H9 (cell line): ENCODE measurements at regions not wholly inside any gene's neighbourhood (a gene's known extent, or its start where the extent isn't known, plus 50 kb on each side); places are given as distances from the start of the nearest gene placed in this dataset.

Experiments used
- DNase-seq: peaks from one replicate; pipeline ENCODE4 v3.0.0-alpha.2; 2017
- H2AFZ ChIP-seq: one replicate; pipeline ENCODE4 v1.6.1; 2013; ENCODE audit warnings: mild to moderate bottlenecking, low read length, control low read depth, moderate library complexity
- H2AK5ac ChIP-seq: 2 replicates; pipeline ENCODE4 v1.6.1; 2013; ENCODE audit warnings: low read length, control low read depth, mixed read lengths; ENCODE audit not compliant: insufficient read length
- H2BK120ac ChIP-seq: one replicate; pipeline ENCODE4 v1.6.1; 2013; ENCODE audit warnings: low read depth, mild to moderate bottlenecking, low read length, control low read depth, inconsistent platforms; ENCODE audit not compliant: poor library complexity, severe bottlenecking
- H2BK12ac ChIP-seq: 2 replicates; pipeline ENCODE4 v1.6.1; 2013; ENCODE audit warnings: low read length, control low read depth, mixed read lengths, low read depth; ENCODE audit not compliant: insufficient read length
- H2BK15ac ChIP-seq: 2 replicates; pipeline ENCODE4 v1.6.1; 2013; ENCODE audit warnings: low read depth, low read length, control low read depth
- H2BK20ac ChIP-seq: one replicate; pipeline ENCODE4 v1.6.1; 2013; ENCODE audit warnings: low read depth, mild to moderate bottlenecking, low read length, control low read depth, inconsistent platforms; ENCODE audit not compliant: poor library complexity, severe bottlenecking
- H2BK5ac ChIP-seq: 2 replicates; pipeline ENCODE4 v1.6.1; 2013; ENCODE audit warnings: low read length, control low read depth, mixed read lengths; ENCODE audit not compliant: insufficient read length
- H3K14ac ChIP-seq: 2 replicates; pipeline ENCODE4 v1.6.1; 2013; ENCODE audit warnings: low read length, control low read depth; ENCODE audit not compliant: insufficient read depth
- H3K18ac ChIP-seq: 2 replicates; pipeline ENCODE4 v1.6.1; 2013; ENCODE audit warnings: low read depth, mild to moderate bottlenecking, mixed read lengths, low read length, control low read depth; ENCODE audit not compliant: insufficient read length
- H3K23ac ChIP-seq: 2 replicates; pipeline ENCODE4 v1.6.1; 2013; ENCODE audit warnings: low read length, control low read depth, mixed read lengths, low read depth; ENCODE audit not compliant: insufficient read length
- H3K23me2 ChIP-seq: 2 replicates; pipeline ENCODE4 v1.6.1; 2013; ENCODE audit warnings: low read depth, mild to moderate bottlenecking, mixed read lengths, low read length, control low read depth; ENCODE audit not compliant: insufficient read length, poor library complexity, severe bottlenecking
- H3K27ac ChIP-seq: 2 replicates; pipeline ENCODE4 v1.5.1; 2013; ENCODE audit warnings: low read length, control low read depth, mixed read lengths, low read depth; ENCODE audit not compliant: insufficient read length
- H3K27me3 ChIP-seq: 2 replicates; pipeline ENCODE4 v1.6.1; 2013; ENCODE audit warnings: low read length, control low read depth, inconsistent platforms; ENCODE audit not compliant: insufficient read depth
- H3K4ac ChIP-seq: 2 replicates; pipeline ENCODE4 v1.6.1; 2013; ENCODE audit warnings: low read depth, mild to moderate bottlenecking, control low read depth, inconsistent platforms, low read length, moderate library complexity
- H3K4me1 ChIP-seq: 2 replicates; pipeline ENCODE4 v1.6.1; 2013; ENCODE audit warnings: low read length, control low read depth, inconsistent platforms; ENCODE audit not compliant: insufficient read depth
- H3K4me2 ChIP-seq: 2 replicates; pipeline ENCODE4 v1.6.1; 2013; ENCODE audit warnings: low read length, control low read depth, mixed read lengths; ENCODE audit not compliant: insufficient read length, insufficient read depth
- H3K56ac ChIP-seq: 2 replicates; pipeline ENCODE4 v1.6.1; 2013; ENCODE audit warnings: low read depth, mild to moderate bottlenecking, mixed read lengths, low read length, control low read depth; ENCODE audit not compliant: insufficient read length
- H3K79me1 ChIP-seq: 2 replicates; pipeline ENCODE4 v1.6.1; 2013; ENCODE audit warnings: low read depth, mild to moderate bottlenecking, moderate library complexity, low read length, control low read depth, inconsistent platforms; ENCODE audit not compliant: insufficient read depth, poor library complexity, severe bottlenecking
- H3K79me2 ChIP-seq: 2 replicates; pipeline ENCODE4 v1.6.1; 2013; ENCODE audit warnings: low read length, control low read depth, inconsistent platforms; ENCODE audit not compliant: insufficient read depth
- H3K9ac ChIP-seq: 2 replicates; pipeline ENCODE4 v1.6.1; 2013; ENCODE audit warnings: low read length, control low read depth, mixed read lengths; ENCODE audit not compliant: insufficient read length; ENCODE audit errors: extremely low read depth
- H3K9me3 ChIP-seq: one replicate; pipeline ENCODE4 v1.6.1; 2013; ENCODE audit warnings: low read depth, low read length, inconsistent platforms; ENCODE audit not compliant: control insufficient read depth
- H3T11ph ChIP-seq: one replicate; pipeline ENCODE4 v1.6.1; 2013; ENCODE audit warnings: mild to moderate bottlenecking, low read length, control low read depth, inconsistent platforms
- H4K20me1 ChIP-seq: one replicate; pipeline ENCODE4 v1.6.1; 2013; ENCODE audit not compliant: control insufficient read depth, insufficient read length, insufficient read depth
- H4K5ac ChIP-seq: 2 replicates; pipeline ENCODE4 v1.6.1; 2013; ENCODE audit warnings: low read depth, mild to moderate bottlenecking, mixed read lengths, low read length, control low read depth; ENCODE audit not compliant: insufficient read length
- H4K8ac ChIP-seq: replicated peaks from 2 replicates; pipeline ENCODE4 v1.6.1; 2013; ENCODE audit warnings: low read length, control low read depth, mixed read lengths, low read depth; ENCODE audit not compliant: insufficient read length
- H4K91ac ChIP-seq: 2 replicates; pipeline ENCODE4 v1.6.1; 2013; ENCODE audit warnings: low read depth, mild to moderate bottlenecking, moderate library complexity, mixed read lengths, low read length, control low read depth; ENCODE audit not compliant: insufficient read length
- H3K27ac Mint-ChIP-seq, 3 experiments: 2 replicates in 2 of 3; 3 replicates in 1 of 3; pipeline ENCODE4 v1.8.0; 2020 to 2021; ENCODE audit warnings: mixed read lengths in 3 of 3, mild to moderate bottlenecking in 1 of 3, moderate library complexity in 1 of 3
- H3K27me3 Mint-ChIP-seq: 2 replicates; pipeline ENCODE4 v1.8.0; 2021; ENCODE audit warnings: low read depth, mild to moderate bottlenecking, moderate library complexity, mixed read lengths
- H3K36me3 Mint-ChIP-seq, 3 experiments: 2 replicates in 2 of 3; 3 replicates in 1 of 3; pipeline ENCODE4 v1.8.0; 2020 to 2021; ENCODE audit warnings: low read depth in 3 of 3, mixed read lengths in 3 of 3; ENCODE audit not compliant: insufficient read depth in 1 of 3
- H3K4me1 Mint-ChIP-seq, 2 experiments: 2 replicates each; pipeline ENCODE4 v1.8.0; 2020; ENCODE audit warnings: mixed read lengths in 2 of 2
- H3K4me3 Mint-ChIP-seq, 2 experiments: 2 replicates in 1 of 2; 3 replicates in 1 of 2; pipeline ENCODE4 v1.8.0; 2020 to 2021; ENCODE audit warnings: mild to moderate bottlenecking in 2 of 2, mixed read lengths in 2 of 2, moderate library complexity in 1 of 2
- H3K9me3 Mint-ChIP-seq, 2 experiments: 2 replicates in 1 of 2; 3 replicates in 1 of 2; pipeline ENCODE4 v1.8.0; 2020; ENCODE audit warnings: mild to moderate bottlenecking in 2 of 2, mixed read lengths in 2 of 2, moderate library complexity in 1 of 2
- CTCF ChIP-seq: fragments of 200-600 bp; sonication (generic); conservative IDR thresholded peaks from 3 replicates; pipeline ENCODE4 v1.8.0; 2021; ENCODE audit warnings: antibody characterized with exemption, mild to moderate bottlenecking
- WGBS: extraction: QIAGEN DNeasy Blood & Tissue Kit; methylation state at CpG from one replicate; pipeline ENCODE4 v1.1.7; 2013; ENCODE audit warnings: missing lambda C conversion rate, low lambda C conversion rate, mixed read lengths; ENCODE audit not compliant: insufficient read length; ENCODE audit errors: extremely low coverage; 5-methylcytosine and 5-hydroxymethylcytosine counted together

DNA sequence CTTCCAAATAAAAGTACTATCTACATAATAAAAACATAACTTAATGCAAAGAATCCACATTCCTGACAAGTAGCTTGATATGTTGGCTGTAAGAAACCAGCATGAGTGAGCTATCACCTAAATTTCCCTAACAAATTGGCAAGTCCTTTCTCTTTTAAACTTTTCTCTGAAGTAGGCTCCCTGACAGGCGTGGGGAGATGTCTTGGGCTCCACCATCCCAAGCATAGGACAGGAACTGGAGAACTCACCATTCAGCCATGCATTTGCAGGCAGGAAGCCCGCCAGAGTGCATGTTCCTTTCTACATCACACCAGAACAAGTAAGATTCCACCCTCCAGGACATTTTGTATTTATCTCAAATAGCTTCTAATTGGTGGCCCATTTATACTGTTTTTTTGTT lies 921.9 kb upstream of the CELF4 start:
- no peaks in the 10 kb centered on the region for H3K36me3 Mint-ChIP-seq
- H3K4me1 Mint-ChIP-seq = peaks cover 9 to 10% of the 10 kb centered on the region in 2 experiments
- Histone ChIP-seq H2BK20ac (no peak overlapping the region), H2BK120ac (no peak overlapping the region), H3K4ac (no peak overlapping the region), H2AFZ (no peak overlapping the region), H4K5ac (no peak overlapping the region), H4K20me1 (no peaks in the 10 kb centered on the region), H3K4me1 (no peaks in the 10 kb centered on the region; the same call in 1 of the 2 replicates), H2BK5ac (no peak overlapping the region), H3K79me1 (no peaks in the 10 kb centered on the region), H4K8ac (no peak overlapping the region), H3K4me2 (no peak overlapping the region), H2BK12ac (no peak overlapping the region), H3K23ac (no peak overlapping the region), H3K56ac (no peak overlapping the region), H2BK15ac (no peak overlapping the region), H3K27me3 (no peaks in the 10 kb centered on the region), H3K23me2 (no peaks in the 10 kb centered on the region), H3K27ac (no peak overlapping the region), H4K91ac (no peak overlapping the region), H3T11ph (no peak overlapping the region), H3K9me3 (no peaks in the 10 kb centered on the region), H2AK5ac (no peak overlapping the region), H3K18ac (no peak overlapping the region), H3K14ac (no peak overlapping the region), H3K79me2 (no peaks in the 10 kb centered on the region), H3K9ac (no peak overlapping the region)
- peak overlapping the region in 1 of 3 experiments; percentile 36; a peak in 1 of 7 replicates for H3K27ac Mint-ChIP-seq
- H3K9me3 Mint-ChIP-seq = no peaks in the 10 kb centered on the region
- TF ChIP-seq CTCF = no peak
- no CpG with 5 or more reads among the region's 2 CpGs for WGBS
- no peak for DNase-seq
- H3K4me3 Mint-ChIP-seq = no peak overlapping the region; a peak in 1 of 5 replicates
- H3K27me3 Mint-ChIP-seq = no peaks in the 10 kb centered on the region
